K562 (cell line): ENCODE measurements at regions not wholly inside any gene's neighbourhood (a gene's known extent, or its start where the extent isn't known, plus 50 kb on each side); places are given as distances from the start of the nearest gene placed in this dataset.
A peak's percentile ranks its signal among the peaks of the same experiment; 100 is the strongest.

Experiments
- ATAC-seq: fragments of 200-7000 bp; cut with Tn5 transposase; 3 replicates; pipeline ENCODE4 v1.9.1; 2020; ENCODE audit warnings: moderate library complexity
- BruUV-seq: library from RNA; stranded (reverse); fragments of 400-500 nt; replicated peaks from 2 replicates; lab custom pipeline; 2021; lab: Mats Ljungman, UMichigan
- CTCF ChIA-PET: fragments of 300-600 bp; formaldehyde crosslinking; extraction: SDS; loops from one replicate; lab custom pipeline; 2021; ENCODE audit warnings: low intra/inter-chr PET ratio; lab: Yijun Ruan, JAX
- POLR2A ChIA-PET: fragments of 300-600, 350-650 bp; sonication (Branson Sonifier 250); formaldehyde crosslinking; extraction: SDS; loops from one replicate; lab custom pipeline; 2021; ENCODE audit warnings: antibody characterized with exemption, inconsistent platforms; lab: Yijun Ruan, JAX
- DNase-seq, 4 experiments: peaks; one replicate each; pipeline versions ENCODE4 v3.0.0 to v3.0.0-alpha.2; 2011 to 2018; ENCODE audit warnings: low spot score in 3 of 4, mixed read lengths in 3 of 4; ENCODE audit errors: extremely low read depth in 1 of 4
- FAIRE-seq: peaks from 2 replicates; lab custom pipeline; 2011; peaks lifted over from hg19 to GRCh38; lab: Jason Lieb, UNC
- H2AFZ ChIP-seq: 2 replicates; pipeline ENCODE4 v1.6.0; 2011; ENCODE audit warnings: low read depth, low read length, control low read depth, inconsistent platforms
- H3K27ac ChIP-seq: fragments of 200-600 bp; 3 replicates; pipeline ENCODE4 v1.8.0; 2011; ENCODE audit warnings: low read depth, mild to moderate bottlenecking, control low read depth, inconsistent platforms, low read length, moderate library complexity, mixed read lengths; ENCODE audit errors: extremely low read depth
- H3K27me3 ChIP-seq, 2 experiments: fragments of 300-600 bp in 1 of 2; 2 replicates in 1 of 2; 3 replicates in 1 of 2; pipeline versions ENCODE4 v1.6.0 to v1.8.0; 2011; ENCODE audit warnings: inconsistent platforms in 2 of 2, low read length in 2 of 2, mild to moderate bottlenecking in 1 of 2, mixed read lengths in 1 of 2, moderate library complexity in 1 of 2; ENCODE audit not compliant: control insufficient read depth in 2 of 2, insufficient read depth in 2 of 2
- H3K36me3 ChIP-seq: fragments of 300-600 bp; 3 replicates; pipeline ENCODE4 v1.8.0; 2011; ENCODE audit warnings: mild to moderate bottlenecking, low read length, inconsistent platforms; ENCODE audit not compliant: control insufficient read depth, insufficient read depth
- H3K4me1 ChIP-seq, 2 experiments: fragments of 200-600 bp in 1 of 2; replicated peaks in 1 of 2; 2 replicates in 1 of 2; 3 replicates in 1 of 2; pipeline versions ENCODE4 v1.5.1 to v1.8.0; 2011; ENCODE audit warnings: inconsistent platforms in 2 of 2, low read length in 2 of 2, mild to moderate bottlenecking in 1 of 2, mixed read lengths in 1 of 2, moderate library complexity in 1 of 2; ENCODE audit not compliant: control insufficient read depth in 2 of 2, insufficient read depth in 2 of 2
- H3K4me2 ChIP-seq: 2 replicates; pipeline ENCODE4 v1.6.1; 2011; ENCODE audit warnings: low read length, control low read depth, inconsistent platforms, mixed read lengths; ENCODE audit not compliant: insufficient read depth
- H3K4me3 ChIP-seq: fragments of 200-600 bp; sonication (generic), shearing (Covaris generic); 2 replicates; pipeline ENCODE4 v1.5.1; 2016; ENCODE audit warnings: control low read depth, inconsistent platforms
- H3K79me2 ChIP-seq: fragments of 200-600 bp; 3 replicates; pipeline ENCODE4 v1.8.0; 2011; ENCODE audit warnings: low read length, inconsistent platforms; ENCODE audit not compliant: control insufficient read depth, insufficient read depth
- H3K9ac ChIP-seq, 2 experiments: 2 replicates each; pipeline versions ENCODE4 v1.6.0 to v1.6.1; 2011; ENCODE audit warnings: low read depth in 2 of 2, low read length in 2 of 2, control low read depth in 1 of 2, inconsistent platforms in 1 of 2, mild to moderate bottlenecking in 1 of 2, mixed read lengths in 1 of 2; ENCODE audit not compliant: insufficient read depth in 1 of 2
- H3K9me1 ChIP-seq: one replicate; pipeline ENCODE4 v1.6.0; 2011; ENCODE audit warnings: inconsistent platforms, mild to moderate bottlenecking, low read length, moderate library complexity; ENCODE audit not compliant: control insufficient read depth, insufficient read depth
- H3K9me3 ChIP-seq: replicated peaks from 2 replicates; pipeline ENCODE4 v1.5.1; 2011; ENCODE audit warnings: low read depth, low read length, inconsistent platforms; ENCODE audit not compliant: control insufficient read depth, insufficient read depth
- H4K20me1 ChIP-seq: replicated peaks from 2 replicates; pipeline ENCODE4 v1.6.1; 2011; ENCODE audit warnings: low read length, inconsistent platforms, mixed read lengths; ENCODE audit not compliant: control insufficient read depth, insufficient read depth
- CBX2 ChIP-seq: fragments of 200-600 bp; sonication (generic); IDR thresholded peaks from one replicate; pipeline ENCODE4 v1.6.1; 2012; ENCODE audit warnings: mild to moderate bottlenecking, low read length, inconsistent platforms; ENCODE audit not compliant: insufficient read depth, poor library complexity, severe bottlenecking
- ELK1 ChIP-seq: sonication (generic); formaldehyde crosslinking; IDR thresholded peaks from 2 replicates; pipeline ENCODE4 v1.8.1; 2022; ENCODE audit warnings: missing genetic modification reagents
- HOXB6 ChIP-seq: fragments of 250-450 bp; sonication (Bioruptor Pico); IDR thresholded peaks from 2 replicates; pipeline ENCODE4 v1.5.1; 2022; ENCODE audit warnings: mild to moderate bottlenecking, borderline replicate concordance
- MAZ ChIP-seq, 2 experiments: fragments of 450-650 bp in 1 of 2; sonication (generic) in 1 of 2; formaldehyde crosslinking; IDR thresholded peaks in 1 of 2; conservative IDR thresholded peaks in 1 of 2; 2 replicates each; pipeline versions ENCODE4 v1.4.0 to v1.5.0; 2020; ENCODE audit warnings: mild to moderate bottlenecking in 1 of 2, missing genetic modification reagents in 1 of 2
- NKRF ChIP-seq: fragments of 450-650 bp; IDR thresholded peaks from 2 replicates; pipeline ENCODE4 v1.6.1; 2016; ENCODE audit warnings: borderline replicate concordance
- PCBP2 ChIP-seq: fragments of 200-400 bp; formaldehyde crosslinking; IDR thresholded peaks from 2 replicates; pipeline ENCODE4 v1.6.1; 2018; ENCODE audit warnings: low read length, low read depth, mild to moderate bottlenecking, moderate library complexity; ENCODE audit not compliant: poor library complexity, severe bottlenecking
- RFX5 ChIP-seq: IDR thresholded peaks from 2 replicates; pipeline ENCODE4 v1.6.1; 2011; ENCODE audit warnings: low read depth, mild to moderate bottlenecking, improper control_type of control experiment, low read length
- STAT5B ChIP-seq: fragments of 250-450 bp; sonication (Bioruptor Pico); IDR thresholded peaks from 2 replicates; pipeline ENCODE4 v1.8.0; 2021; ENCODE audit warnings: mild to moderate bottlenecking, inconsistent platforms
- ZC3H11A ChIP-seq: IDR thresholded peaks from 2 replicates; pipeline ENCODE4 v1.6.1; 2012; ENCODE audit warnings: low read depth, low read length, improper control_type of control experiment
- ZNF277 ChIP-seq: fragments of 250-450 bp; sonication (Bioruptor Pico); IDR thresholded peaks from 2 replicates; pipeline ENCODE4 v1.8.0; 2022; ENCODE audit warnings: inconsistent platforms, mild to moderate bottlenecking, moderate library complexity, borderline replicate concordance
- ZNF589 ChIP-seq: fragments of 200-800 bp; sonication (Bioruptor generic); IDR thresholded peaks from 2 replicates; pipeline ENCODE4 v1.6.1; 2016; ENCODE audit warnings: low read depth, missing genetic modification characterization, missing compliant biosample characterization
- WGBS: fragments of 100-300 bp; shearing (Covaris generic); methylation state at CpG from one replicate; pipeline ENCODE4 v1.1.6; 2016; ENCODE audit warnings: low coverage, mixed read lengths; ENCODE audit not compliant: insufficient coverage; ENCODE audit errors: missing lambda C conversion rate; 5-methylcytosine and 5-hydroxymethylcytosine counted together
- in situ Hi-C: fragments of 300-500 bp; cut with MboI; formaldehyde crosslinking; loops from 4 replicates; pipeline ENCODE4 v1.15.0; 2018; ENCODE audit warnings: inconsistent platforms, mixed read lengths
- intact Hi-C: fragments of 100-400 bp; cut with micrococcal nuclease; formaldehyde crosslinking; loops from 2 replicates; pipeline ENCODE4 v1.14.2; 2022

GRCh38 chr2:11898576-11898975, 152.1 kb downstream of the LPIN1 start:
- Histone ChIP-seq H2AFZ (no peak overlapping the region), H3K9me1 (no peaks in the 10 kb centered on the region), H3K4me1 (peaks cover 6 to 9% of the 10 kb centered on the region in 2 experiments; a peak in 3 of 5 replicates), H3K9me3 (no peaks in the 10 kb centered on the region; the same call in 1 of the 2 replicates), H3K27ac (no peak overlapping the region), H3K27me3 (no peaks in the 10 kb centered on the region), H4K20me1 (no peaks in the 10 kb centered on the region), H3K4me3 (no peak overlapping the region), H3K4me2 (no peak overlapping the region), H3K36me3 (no peaks in the 10 kb centered on the region), H3K9ac (no peak overlapping the region), H3K79me2 (no peaks in the 10 kb centered on the region)
- TF ChIP-seq STAT5B (CRISPR knock-in tag) (no peak), RFX5 (no peak), MAZ (CRISPR knock-in tag; conservative IDR thresholded peaks at IDR 0.05 in 1 of 2, IDR thresholded peaks at IDR 0.05 in 1 of 2) (no peak), ZC3H11A (no peak), NKRF (no peak), PCBP2 (no peak), ZNF589 (CRISPR knock-in tag) (no peak), HOXB6 (CRISPR knock-in tag) (no peak), CBX2 (no peak), ELK1 (CRISPR knock-in tag) (no peak), ZNF277 (CRISPR knock-in tag) (no peak)
- no TSS peak for BruUV-seq
- ChIA-PET CTCF (no interaction called here), POLR2A (no interaction called here)
- DNase-seq: no peak
- in situ Hi-C loops: no loop called here
- ATAC-seq: no peak
- 31% methylated on average over 3 of the region's 3 CpGs for WGBS
- FAIRE-seq: peak; percentile 19
- intact Hi-C loops: no loop called here
